MCF 10A (cell line): ENCODE measurements at regions not wholly inside any gene's neighbourhood (a gene's known extent, or its start where the extent isn't known, plus 50 kb on each side); places are given as distances from the start of the nearest gene placed in this dataset.

ENCODE experiments used
- BruUV-seq: library from RNA; stranded (reverse); fragments of 400-500 nt; replicated peaks from 2 replicates; lab custom pipeline; 2021; lab: Mats Ljungman, UMichigan
- CTCF ChIA-PET: fragments of 300-600 bp; sonication (Branson Sonifier 250); formaldehyde crosslinking; extraction: SDS; loops from one replicate; lab custom pipeline; 2021; ENCODE audit warnings: antibody characterized with exemption, inconsistent platforms; lab: Yijun Ruan, JAX
- POLR2A ChIA-PET: fragments of 300-600, 350-650 bp; sonication (Branson Sonifier 250); formaldehyde crosslinking; extraction: SDS; loops from one replicate; lab custom pipeline; 2020; ENCODE audit warnings: antibody characterized with exemption, inconsistent platforms; lab: Yijun Ruan, JAX
- DNase-seq: peaks from one replicate; pipeline ENCODE4 v3.0.0-alpha.2; 2018; ENCODE audit not compliant: unreplicated experiment
- H3K27ac Mint-ChIP-seq: one replicate; pipeline ENCODE4 v1.8.0; 2022; ENCODE audit warnings: mild to moderate bottlenecking, low read depth, mixed read lengths; ENCODE audit not compliant: unreplicated experiment
- H3K27me3 Mint-ChIP-seq: one replicate; pipeline ENCODE4 v1.8.0; 2022; ENCODE audit warnings: mixed read lengths; ENCODE audit not compliant: insufficient read depth, unreplicated experiment
- H3K36me3 Mint-ChIP-seq: one replicate; pipeline ENCODE4 v1.8.0; 2022; ENCODE audit warnings: mild to moderate bottlenecking, moderate library complexity, mixed read lengths; ENCODE audit not compliant: insufficient read depth, unreplicated experiment
- H3K4me1 Mint-ChIP-seq: one replicate; pipeline ENCODE4 v1.8.0; 2022; ENCODE audit warnings: mixed read lengths; ENCODE audit not compliant: insufficient read depth, unreplicated experiment
- H3K4me3 Mint-ChIP-seq: one replicate; pipeline ENCODE4 v1.8.0; 2022; ENCODE audit warnings: mild to moderate bottlenecking, moderate library complexity, mixed read lengths; ENCODE audit not compliant: unreplicated experiment
- H3K9me3 Mint-ChIP-seq: one replicate; pipeline ENCODE4 v1.8.0; 2022; ENCODE audit warnings: mixed read lengths; ENCODE audit not compliant: unreplicated experiment
- CTCF ChIP-seq: fragments of 200-600 bp; IDR thresholded peaks from one replicate; pipeline ENCODE4 v1.8.0; 2022; ENCODE audit warnings: antibody characterized with exemption, mild to moderate bottlenecking; ENCODE audit not compliant: unreplicated experiment
- intact Hi-C: fragments of 100-400 bp; cut with micrococcal nuclease; formaldehyde crosslinking; loops from 2 replicates; pipeline ENCODE4 v1.14.1; 2022

DNA sequence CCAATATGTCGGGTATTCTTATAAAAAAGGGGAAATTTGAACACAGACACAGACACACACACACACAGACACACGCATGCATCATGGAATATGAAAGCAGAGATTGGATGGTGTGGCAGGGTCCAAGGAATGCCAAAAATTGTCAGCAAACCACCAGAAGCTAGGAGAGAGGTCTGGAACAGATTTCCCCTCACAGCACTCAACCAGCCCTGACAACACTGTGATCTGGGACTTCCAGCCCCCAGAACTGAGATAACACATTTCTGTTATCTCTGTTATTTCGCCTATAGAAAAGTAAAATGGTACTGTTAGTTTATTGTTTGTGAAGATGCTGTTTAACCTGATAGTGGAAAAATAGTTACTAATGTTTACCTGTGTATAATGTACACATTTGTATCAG lies 145.4 kb upstream of the ZBED5 start:
- intact Hi-C loops: no loop called here
- CTCF ChIA-PET: interaction anchor here (2.7 kb wide), 1 partner anchor 69 kb away, joined by 7 read pairs; no protein-coding TSS in a partner anchor
- Mint-ChIP-seq H3K4me3 (no peak overlapping the region), H3K27ac (no peak overlapping the region), H3K27me3 (peaks cover 35% of the 10 kb centered on the region), H3K9me3 (no peaks in the 10 kb centered on the region), H3K4me1 (peaks cover 6% of the 10 kb centered on the region), H3K36me3 (no peaks in the 10 kb centered on the region)
- no peak for TF ChIP-seq CTCF
- no peak for DNase-seq
- BruUV-seq: no TSS peak
- POLR2A ChIA-PET: interaction anchor here (0.8 to 0.9 kb wide), 2 partner anchors 13 to 49 kb away, joined by 3 read pairs; no protein-coding TSS in a partner anchor

DNA sequence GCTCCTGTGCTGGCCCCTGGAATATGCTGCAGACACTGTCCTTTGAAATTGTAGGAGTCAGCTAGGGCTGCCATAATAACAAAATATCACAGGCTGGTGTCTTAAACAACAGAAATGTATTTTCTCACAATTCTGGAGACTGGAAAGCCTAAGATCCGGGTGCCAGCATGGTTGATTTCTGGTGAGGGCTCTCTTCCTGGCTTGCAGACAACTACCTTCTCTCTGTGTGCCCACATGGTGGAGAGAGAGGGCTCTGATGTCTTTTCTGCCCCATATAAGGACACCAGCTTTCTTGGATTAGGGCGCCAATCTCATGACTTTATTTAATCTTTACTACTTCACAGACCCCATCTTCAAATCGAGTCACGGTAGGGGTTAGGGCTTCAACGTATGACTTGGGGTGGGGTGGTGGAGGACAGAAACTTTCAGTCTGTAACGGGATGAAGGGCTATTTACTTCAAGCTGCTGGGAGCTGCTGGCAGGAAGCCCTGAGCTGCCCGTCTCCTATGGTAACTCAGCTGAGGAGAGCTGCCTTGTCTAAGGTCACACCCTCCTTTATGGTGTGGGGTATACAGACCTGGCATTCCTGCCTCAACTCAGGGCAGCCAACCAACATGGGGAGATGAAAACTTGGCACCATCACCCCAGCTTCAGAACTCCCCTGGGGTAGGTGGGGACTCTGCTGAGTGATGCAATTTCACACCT lies 142.9 kb upstream of the ZBED5 start:
- H3K9me3 Mint-ChIP-seq: no peaks in the 10 kb centered on the region
- H3K27ac Mint-ChIP-seq: no peak overlapping the region
- H3K27me3 Mint-ChIP-seq: peaks cover 27% of the 10 kb centered on the region
- H3K4me3 Mint-ChIP-seq: no peak overlapping the region
- DNase-seq: no peak
- BruUV-seq: no TSS peak
- peaks cover 6% of the 10 kb centered on the region for H3K4me1 Mint-ChIP-seq
- H3K36me3 Mint-ChIP-seq: no peaks in the 10 kb centered on the region
- CTCF ChIA-PET: interaction anchor here (0.9 to 1.9 kb wide), 5 partner anchors 10 to 230 kb away, joined by 3 to 8 read pairs (median 4); no protein-coding TSS in a partner anchor
- POLR2A ChIA-PET: interaction anchor here (0.7 to 1.3 kb wide), 2 partner anchors 67 to 192 kb away, joined by 4 to 5 read pairs; partner anchors contain the start of gene EIF4G2
- TF ChIP-seq CTCF: no peak
- intact Hi-C loops: no loop called here

DNA sequence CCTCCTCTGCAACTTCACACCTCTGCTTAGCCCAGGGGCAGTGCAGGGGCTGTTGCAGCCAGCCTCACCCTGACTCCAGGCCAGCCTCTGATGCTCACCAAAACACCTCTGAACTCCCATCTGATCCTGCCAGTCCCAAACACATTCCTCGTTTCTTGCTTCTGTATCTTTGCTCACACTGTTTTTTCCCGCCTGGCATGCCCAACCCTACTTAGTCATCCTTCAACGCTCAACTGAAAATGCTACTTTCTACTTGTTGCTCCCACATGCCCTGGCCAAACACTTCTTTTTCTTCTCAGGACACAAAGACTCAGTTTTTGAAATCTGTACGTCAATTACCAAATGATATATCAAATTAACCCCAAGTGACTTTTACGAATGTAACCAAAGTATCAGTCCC lies 140.8 kb upstream of the ZBED5 start:
- Mint-ChIP-seq H3K4me3 (no peak overlapping the region), H3K4me1 (peaks cover 6% of the 10 kb centered on the region), H3K9me3 (no peaks in the 10 kb centered on the region), H3K27me3 (peaks cover 14% of the 10 kb centered on the region), H3K27ac (no peak overlapping the region), H3K36me3 (no peaks in the 10 kb centered on the region)
- DNase-seq: no peak
- intact Hi-C loops: no loop called here
- ChIA-PET POLR2A (no interaction called here), CTCF (no interaction called here)
- TF ChIP-seq CTCF: no peak
- BruUV-seq: no TSS peak

DNA sequence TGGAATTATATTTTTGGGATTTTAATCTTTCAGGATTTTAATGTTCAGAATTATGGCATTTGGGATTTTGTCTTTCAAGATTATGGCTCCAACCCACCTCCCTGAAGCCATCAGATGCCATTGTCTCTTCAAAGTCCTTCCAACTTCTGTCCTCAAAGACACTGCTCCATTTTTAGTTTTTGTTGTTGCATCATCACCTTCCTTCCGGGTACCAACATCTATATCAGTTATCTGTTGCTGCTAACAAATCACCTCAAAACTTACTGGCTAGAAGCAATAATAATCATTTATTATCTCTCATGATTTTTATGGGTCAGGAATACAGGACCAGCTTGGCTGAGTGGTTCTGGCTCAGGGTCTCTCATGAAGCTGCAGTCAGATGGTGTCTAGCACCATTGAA lies 138.8 kb upstream of the ZBED5 start:
- Mint-ChIP-seq H3K27me3 (no peaks in the 10 kb centered on the region), H3K9me3 (no peaks in the 10 kb centered on the region), H3K36me3 (no peaks in the 10 kb centered on the region), H3K4me1 (peaks cover 6% of the 10 kb centered on the region), H3K27ac (no peak overlapping the region), H3K4me3 (no peak overlapping the region)
- ChIA-PET POLR2A (no interaction called here), CTCF (interaction anchor here (1.3 kb wide), 1 partner anchor 63 kb away, joined by 3 read pairs; no protein-coding TSS in a partner anchor)
- intact Hi-C loops: no loop called here
- DNase-seq: no peak
- BruUV-seq: no TSS peak
- no peak for TF ChIP-seq CTCF
